Large intestine (tissue), 3 donors: ENCODE measurements at regions not wholly inside any gene's neighbourhood (a gene's known extent, or its start where the extent isn't known, plus 50 kb on each side); places are given as distances from the start of the nearest gene placed in this dataset.

Experiments
- DNase-seq, 2 donors: peaks; one replicate each; pipeline versions ENCODE4 v3.0.0 to v3.0.0-alpha.2; 2013
- H3K27ac ChIP-seq: one replicate; pipeline ENCODE4 v1.5.1; 2013; ENCODE audit warnings: low read length
- H3K27me3 ChIP-seq: 2 replicates; pipeline ENCODE4 v1.6.1; 2013; ENCODE audit warnings: low read length; ENCODE audit not compliant: control insufficient read depth, insufficient read depth
- H3K36me3 ChIP-seq: 2 replicates; pipeline ENCODE4 v1.6.1; 2013; ENCODE audit warnings: low read length; ENCODE audit not compliant: control insufficient read depth, insufficient read depth
- H3K4me1 ChIP-seq: one replicate; pipeline ENCODE4 v1.6.1; 2013; ENCODE audit warnings: low read length; ENCODE audit not compliant: control insufficient read depth, insufficient read depth
- H3K4me3 ChIP-seq: one replicate; pipeline ENCODE4 v1.5.1; 2013; ENCODE audit warnings: low read length
- H3K9me3 ChIP-seq: one replicate; pipeline ENCODE4 v1.6.1; 2013; ENCODE audit warnings: mild to moderate bottlenecking, low read depth, low read length, moderate library complexity; ENCODE audit not compliant: control insufficient read depth
- WGBS: methylation state at CpG from one replicate; pipeline ENCODE4 v1.1.5; 2013; ENCODE audit warnings: low lambda C conversion rate; ENCODE audit not compliant: insufficient coverage; 5-methylcytosine and 5-hydroxymethylcytosine counted together

GRCh38 chr2:35337922-35338321, 1017.7 kb upstream of the CRIM1 start:
- H3K36me3 ChIP-seq = no peaks in the 10 kb centered on the region
- H3K27me3 ChIP-seq = no peaks in the 10 kb centered on the region
- H3K27ac ChIP-seq = no peak overlapping the region
- no peak for DNase-seq
- H3K9me3 ChIP-seq = no peaks in the 10 kb centered on the region
- H3K4me1 ChIP-seq = no peaks in the 10 kb centered on the region
- H3K4me3 ChIP-seq = no peak overlapping the region
- WGBS = no CpG with 5 or more reads among the region's 2 CpGs

GRCh38 chr2:35314049-35314448, 1041.5 kb upstream of the CRIM1 start:
- no peak for DNase-seq
- H3K27me3 ChIP-seq = no peaks in the 10 kb centered on the region

GRCh38 chr2:35301369-35301768, 1054.2 kb upstream of the CRIM1 start:
- no CpG with 5 or more reads among the region's 1 CpG for WGBS

More at GRCh38 chr2:35314049-35314448, 1041.5 kb upstream of the CRIM1 start:
- no peaks in the 10 kb centered on the region for H3K36me3 ChIP-seq
- H3K4me3 ChIP-seq = no peak overlapping the region
- WGBS = 67% methylated on average over 1 of the region's 1 CpG
- H3K4me1 ChIP-seq = no peaks in the 10 kb centered on the region
- no peak overlapping the region for H3K27ac ChIP-seq
- no peaks in the 10 kb centered on the region for H3K9me3 ChIP-seq

GRCh38 chr2:35298493-35298892, 1057.1 kb upstream of the CRIM1 start:
- Histone ChIP-seq H3K27me3 (no peaks in the 10 kb centered on the region), H3K9me3 (no peaks in the 10 kb centered on the region), H3K27ac (no peak overlapping the region), H3K4me3 (no peak overlapping the region), H3K36me3 (no peaks in the 10 kb centered on the region), H3K4me1 (no peaks in the 10 kb centered on the region)
- no CpG with 5 or more reads among the region's 4 CpGs for WGBS
- DNase-seq = no peak

More at GRCh38 chr2:35301369-35301768, 1054.2 kb upstream of the CRIM1 start:
- H3K4me1 ChIP-seq = no peaks in the 10 kb centered on the region
- no peaks in the 10 kb centered on the region for H3K27me3 ChIP-seq
- H3K36me3 ChIP-seq = no peaks in the 10 kb centered on the region
- H3K4me3 ChIP-seq = no peak overlapping the region
- H3K27ac ChIP-seq = no peak overlapping the region
- H3K9me3 ChIP-seq = no peaks in the 10 kb centered on the region
- no peak for DNase-seq

- Histone ChIP-seq H3K27me3 (no peaks in the 10 kb centered on the region), H3K4me1 (no peaks in the 10 kb centered on the region), H3K36me3 (no peaks in the 10 kb centered on the region), H3K4me3 (no peak overlapping the region), H3K27ac (no peak overlapping the region), H3K9me3 (no peaks in the 10 kb centered on the region)
- no peak for DNase-seq
- WGBS = 91% methylated on average over 3 of the region's 4 CpGs
Observed at GRCh38 chr2:35297403-35297802, 1058.2 kb upstream of the CRIM1 start.

GRCh38 chr2:35294636-35295263, 1060.8 kb upstream of the CRIM1 start:
- Histone ChIP-seq H3K27me3 (no peaks in the 10 kb centered on the region), H3K27ac (no peak overlapping the region), H3K4me3 (no peak overlapping the region), H3K4me1 (no peaks in the 10 kb centered on the region), H3K36me3 (no peaks in the 10 kb centered on the region), H3K9me3 (no peaks in the 10 kb centered on the region)
- WGBS = 74% methylated on average over 4 of the region's 7 CpGs
- DNase-seq = no peak

GRCh38 chr2:35293261-35293660, 1062.3 kb upstream of the CRIM1 start:
- no peaks in the 10 kb centered on the region for H3K36me3 ChIP-seq
- H3K27ac ChIP-seq = no peak overlapping the region
- no peaks in the 10 kb centered on the region for H3K4me1 ChIP-seq
- no CpG with 5 or more reads among the region's 2 CpGs for WGBS
- H3K4me3 ChIP-seq = no peak overlapping the region
- H3K27me3 ChIP-seq = no peaks in the 10 kb centered on the region
- H3K9me3 ChIP-seq = no peaks in the 10 kb centered on the region
- DNase-seq = no peak

- no peaks in the 10 kb centered on the region for H3K9me3 ChIP-seq
- DNase-seq = no peak
- H3K27me3 ChIP-seq = no peaks in the 10 kb centered on the region
- H3K36me3 ChIP-seq = no peaks in the 10 kb centered on the region
- WGBS = no CpG with 5 or more reads among the region's 2 CpGs
- H3K4me1 ChIP-seq = no peaks in the 10 kb centered on the region
- H3K4me3 ChIP-seq = no peak overlapping the region
- H3K27ac ChIP-seq = no peak overlapping the region
Observed at GRCh38 chr2:35292199-35292598, 1063.4 kb upstream of the CRIM1 start.

GRCh38 chr2:35281702-35282101, 1073.9 kb upstream of the CRIM1 start:
- no peaks in the 10 kb centered on the region for H3K27me3 ChIP-seq
- WGBS = 84% methylated on average over 3 of the region's 3 CpGs

GRCh38 chr2:35255826-35256225, 1099.8 kb upstream of the CRIM1 start:
- Histone ChIP-seq H3K36me3 (no peaks in the 10 kb centered on the region), H3K9me3 (peaks cover 2% of the 10 kb centered on the region), H3K4me1 (no peaks in the 10 kb centered on the region), H3K27ac (no peak overlapping the region), H3K27me3 (no peaks in the 10 kb centered on the region), H3K4me3 (no peak overlapping the region)
- no peak for DNase-seq

More at GRCh38 chr2:35281702-35282101, 1073.9 kb upstream of the CRIM1 start:
- Histone ChIP-seq H3K36me3 (no peaks in the 10 kb centered on the region), H3K4me1 (no peaks in the 10 kb centered on the region), H3K9me3 (no peaks in the 10 kb centered on the region), H3K27ac (no peak overlapping the region), H3K4me3 (no peak overlapping the region)
- DNase-seq = no peak

- Histone ChIP-seq H3K36me3 (no peaks in the 10 kb centered on the region), H3K27me3 (no peaks in the 10 kb centered on the region), H3K4me1 (no peaks in the 10 kb centered on the region), H3K4me3 (no peak overlapping the region), H3K27ac (no peak overlapping the region), H3K9me3 (peaks cover 2% of the 10 kb centered on the region)
- 94% methylated on average over 3 of the region's 3 CpGs for WGBS
- DNase-seq = no peak
Observed at GRCh38 chr2:35251156-35251555, 1104.4 kb upstream of the CRIM1 start.
